ENCODE measurements at regions not wholly inside any gene's neighbourhood (a gene's known extent, or its start where the extent isn't known, plus 50 kb on each side); places are given as distances from the start of the nearest gene placed in this dataset.

- no peak for TF ChIP-seq L3MBTL2 (conservative IDR thresholded peaks at IDR 0.05)
- TF ChIP-seq TARDBP (IDR thresholded peaks at IDR 0.05): no peak
- TF ChIP-seq ARNT (IDR thresholded peaks at IDR 0.05): no peak
- TF ChIP-seq FOXA1 (IDR thresholded peaks at IDR 0.05): no peak
- TF ChIP-seq ZNF384 (IDR thresholded peaks at IDR 0.05): no peak
- TF ChIP-seq SP1 (IDR thresholded peaks at IDR 0.05): no peak
- no peak for TF ChIP-seq LEF1 (IDR thresholded peaks at IDR 0.05; ENCODE audit: borderline replicate concordance)
- TF ChIP-seq ELF4 (IDR thresholded peaks at IDR 0.05): no peak
Observed at GRCh38 chr5:98606961-98607360, 166.5 kb upstream of the RGMB start.
